Right lobe of liver (tissue), 6 donors: ENCODE measurements at regions not wholly inside any gene's neighbourhood (a gene's known extent, or its start where the extent isn't known, plus 50 kb on each side); places are given as distances from the start of the nearest gene placed in this dataset.

ENCODE experiments used
- ATAC-seq, 4 donors: fragments of 200-7000 bp; cut with Tn5 transposase; one replicate each; pipeline ENCODE4 v1.9.1; 2020; ENCODE audit warnings: mild to moderate bottlenecking in 4 of 4, moderate library complexity in 4 of 4
- DNase-seq, 3 donors: peaks; one replicate each; pipeline ENCODE4 v3.0.0-alpha.2; 2020
- H3K27ac ChIP-seq, 3 donors: fragments of 200-600 bp; one replicate each; pipeline ENCODE4 v1.8.0; 2022
- H3K27me3 ChIP-seq, 2 donors: fragments of 200-600 bp; one replicate each; pipeline ENCODE4 v1.8.0; 2022
- H3K36me3 ChIP-seq, 4 donors: fragments of 200-600 bp; sonication (generic) in 1 of 4; one replicate each; pipeline versions ENCODE4 v1.5.1 to v1.8.0; 2017 to 2022; ENCODE audit warnings: control low read depth in 1 of 4
- H3K4me1 ChIP-seq, 4 donors: fragments of 200-600 bp; sonication (generic) in 1 of 4; one replicate each; pipeline versions ENCODE4 v1.5.1 to v1.8.0; 2017 to 2022; ENCODE audit warnings: control low read depth in 1 of 4
- H3K4me3 ChIP-seq, 3 donors: fragments of 200-600 bp; one replicate each; pipeline ENCODE4 v1.8.0; 2022
- H3K9me3 ChIP-seq, 4 donors: fragments of 200-600 bp; sonication (generic) in 1 of 4; one replicate each; pipeline versions ENCODE4 v1.5.1 to v1.8.0; 2017 to 2022; ENCODE audit warnings: control low read depth in 1 of 4
- POLR2A ChIP-seq: fragments of 450-650 bp; IDR thresholded peaks from one replicate; pipeline ENCODE4 v1.6.1; 2017; ENCODE audit warnings: antibody characterized with exemption, mild to moderate bottlenecking
- WGBS: methylation state at CpG from one replicate; pipeline ENCODE4 v1.1.6; 2018; ENCODE audit warnings: low coverage, low lambda C conversion rate; ENCODE audit not compliant: insufficient coverage; ENCODE audit errors: missing lambda C conversion rate; 5-methylcytosine and 5-hydroxymethylcytosine counted together
- intact Hi-C, 2 donors: fragments of 100-400 bp; cut with DNase I; formaldehyde crosslinking; loops; one replicate each; pipeline versions ENCODE4 v1.11.2 to v1.14.1; 2022
- TF ChIP-seq, protein P1 (sequence below), 4 donors: fragments of 200-600 bp in 3 of 4; fragments of 450-650 bp in 1 of 4; IDR thresholded peaks; one replicate each; pipeline versions ENCODE4 v1.5.1 to v1.8.0; 2016 to 2022; ENCODE audit warnings: antibody characterized with exemption in 4 of 4, mild to moderate bottlenecking in 2 of 4
- donor health status: DM: no; HTN: yes; CAD: no.
- donor health status: DM: no; HTN: no; CAD: no.
- donor health status: DM: no; HTN: no; CAD: no.
- donor health status: DM: no; HTN: yes; CAD: no.
- donor health status: DM: no; HTN: yes; CAD: no.

DNA sequence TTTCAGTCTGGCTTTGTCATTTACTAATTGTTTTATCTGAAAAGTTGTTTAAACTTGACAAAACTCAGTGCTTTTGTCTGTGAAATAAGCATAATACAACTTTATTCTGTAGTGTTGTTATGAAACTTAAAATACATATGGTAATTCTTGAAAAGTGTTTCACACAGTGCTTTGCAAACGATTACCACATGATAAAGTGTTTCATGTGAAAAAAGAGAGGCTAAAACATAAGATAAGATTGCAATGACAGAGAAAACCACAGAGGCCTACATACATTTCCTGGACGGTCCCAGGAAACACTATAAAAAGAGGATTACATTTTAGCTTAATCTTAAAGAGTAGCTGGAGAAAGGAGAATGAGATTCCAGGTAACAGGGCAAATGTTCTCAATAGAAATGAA is 1934.6 kb upstream of the LRRTM1 start:
- Histone ChIP-seq H3K4me3 (no peak overlapping the region), H3K27ac (no peak overlapping the region), H3K4me1 (no peaks in the 10 kb centered on the region), H3K36me3 (no peaks in the 10 kb centered on the region), H3K27me3 (no peaks in the 10 kb centered on the region), H3K9me3 (no peaks in the 10 kb centered on the region)
- intact Hi-C loops: no loop called here
- TF ChIP-seq, protein P1, sequence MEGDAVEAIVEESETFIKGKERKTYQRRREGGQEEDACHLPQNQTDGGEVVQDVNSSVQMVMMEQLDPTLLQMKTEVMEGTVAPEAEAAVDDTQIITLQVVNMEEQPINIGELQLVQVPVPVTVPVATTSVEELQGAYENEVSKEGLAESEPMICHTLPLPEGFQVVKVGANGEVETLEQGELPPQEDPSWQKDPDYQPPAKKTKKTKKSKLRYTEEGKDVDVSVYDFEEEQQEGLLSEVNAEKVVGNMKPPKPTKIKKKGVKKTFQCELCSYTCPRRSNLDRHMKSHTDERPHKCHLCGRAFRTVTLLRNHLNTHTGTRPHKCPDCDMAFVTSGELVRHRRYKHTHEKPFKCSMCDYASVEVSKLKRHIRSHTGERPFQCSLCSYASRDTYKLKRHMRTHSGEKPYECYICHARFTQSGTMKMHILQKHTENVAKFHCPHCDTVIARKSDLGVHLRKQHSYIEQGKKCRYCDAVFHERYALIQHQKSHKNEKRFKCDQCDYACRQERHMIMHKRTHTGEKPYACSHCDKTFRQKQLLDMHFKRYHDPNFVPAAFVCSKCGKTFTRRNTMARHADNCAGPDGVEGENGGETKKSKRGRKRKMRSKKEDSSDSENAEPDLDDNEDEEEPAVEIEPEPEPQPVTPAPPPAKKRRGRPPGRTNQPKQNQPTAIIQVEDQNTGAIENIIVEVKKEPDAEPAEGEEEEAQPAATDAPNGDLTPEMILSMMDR (IDR thresholded peaks at IDR 0.05): no peak
- no peak for TF ChIP-seq POLR2A
- DNase-seq (no peak), ATAC-seq (no peak)
- WGBS: 17% methylated on average over 2 of the region's 2 CpGs

DNA sequence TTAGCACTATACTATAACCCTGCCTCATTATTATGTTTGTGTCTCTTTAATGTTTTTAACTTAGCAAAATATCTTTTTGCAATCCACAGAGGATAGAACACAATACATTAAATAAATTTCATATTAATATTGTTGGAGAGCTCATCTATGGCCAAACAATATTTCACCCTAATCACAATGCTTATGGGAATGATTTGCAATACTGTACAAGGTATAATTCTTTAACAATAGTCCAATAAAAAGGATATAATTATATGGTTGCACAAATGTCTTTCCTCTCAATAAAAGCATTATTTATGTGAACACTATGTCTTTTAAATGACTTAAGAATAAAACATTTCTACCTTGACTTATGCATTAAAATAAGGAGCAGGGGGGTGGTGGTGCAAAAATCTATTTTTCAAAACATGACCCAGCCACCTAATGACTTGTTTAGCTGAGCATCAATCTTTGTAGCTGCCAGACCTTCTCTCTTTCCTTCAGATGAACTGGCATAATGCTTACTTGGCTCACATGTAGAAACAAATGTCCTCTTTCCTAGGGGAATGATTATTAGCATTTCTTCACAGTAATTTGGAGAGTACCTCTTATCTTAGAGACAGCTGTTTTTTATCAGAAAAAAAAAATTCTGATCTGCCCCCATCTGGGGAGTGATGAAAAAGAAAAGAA is 1933.6 kb upstream of the LRRTM1 start:
- intact Hi-C loops: no loop called here
- DNase-seq: no peak
- no peak for ATAC-seq

DNA sequence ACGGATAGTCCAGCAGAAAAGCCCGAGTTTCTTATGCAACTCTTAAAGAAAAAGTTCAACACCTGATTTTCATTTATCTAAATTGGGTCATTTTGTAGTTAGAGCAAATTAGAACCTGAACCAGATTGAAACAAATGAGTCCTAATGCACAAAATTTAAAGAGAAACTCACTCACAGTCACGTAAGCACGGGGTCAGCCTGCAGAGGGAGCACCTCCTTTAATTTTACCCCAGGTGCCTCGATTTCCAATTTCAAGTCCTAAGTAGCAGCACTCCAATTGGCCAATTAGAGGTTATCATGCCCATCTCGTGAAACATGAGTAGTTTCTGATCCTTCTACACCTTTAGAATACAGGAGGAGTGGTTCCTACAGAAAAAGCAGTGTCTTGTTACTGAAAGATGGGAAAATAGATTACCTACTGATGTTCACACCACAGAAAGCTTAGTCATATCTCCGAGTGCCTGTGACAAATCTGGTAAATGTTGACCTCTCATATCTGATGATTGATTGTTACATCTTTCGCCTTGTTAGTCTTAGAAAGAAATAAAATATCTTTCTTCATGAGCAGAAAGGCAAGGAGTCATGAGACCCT is 1929.8 kb upstream of the LRRTM1 start:
- TF ChIP-seq, protein P1 (IDR thresholded peaks at IDR 0.05): peak in 2 of 4 donors; percentile 20 to 28
- TF ChIP-seq POLR2A: no peak
- peak in 1 of 4 donors; percentile 26 for ATAC-seq
- Histone ChIP-seq H3K27ac (no peak overlapping the region), H3K4me1 (no peaks in the 10 kb centered on the region), H3K36me3 (no peaks in the 10 kb centered on the region), H3K9me3 (no peaks in the 10 kb centered on the region), H3K4me3 (no peak overlapping the region), H3K27me3 (no peaks in the 10 kb centered on the region)
- DNase-seq: no peak
- WGBS: 48% methylated on average over 8 of the region's 8 CpGs
- intact Hi-C loops: no loop called here

More for the DNA sequence above, 1933.6 kb upstream of the LRRTM1 start:
- TF ChIP-seq POLR2A: no peak
- TF ChIP-seq, protein P1 (IDR thresholded peaks at IDR 0.05): no peak
- Histone ChIP-seq H3K4me3 (no peak overlapping the region), H3K4me1 (no peaks in the 10 kb centered on the region), H3K27ac (no peak overlapping the region), H3K36me3 (no peaks in the 10 kb centered on the region), H3K27me3 (no peaks in the 10 kb centered on the region), H3K9me3 (no peaks in the 10 kb centered on the region)

DNA sequence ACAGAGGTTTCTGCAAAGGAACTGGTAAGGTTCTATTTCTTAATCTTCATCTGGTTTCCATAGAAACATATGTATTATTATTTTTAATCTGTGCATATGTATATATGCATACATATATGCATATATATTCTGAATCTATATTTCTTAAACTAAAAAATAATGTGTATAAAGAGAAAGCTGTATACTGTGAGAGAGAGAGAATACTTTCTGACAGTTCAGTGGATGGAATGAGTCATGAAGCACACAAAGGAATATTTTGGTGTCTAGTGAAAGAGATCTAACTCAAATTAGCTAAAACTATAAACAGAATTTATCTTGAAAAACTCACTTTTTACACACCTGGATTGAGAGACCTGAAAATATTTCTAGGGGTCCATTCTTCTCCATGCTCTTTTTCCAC is 1929.3 kb upstream of the LRRTM1 start:
- DNase-seq (no peak), ATAC-seq (no peak)
- no peaks in the 10 kb centered on the region for H3K36me3 ChIP-seq
- no peak overlapping the region for H3K27ac ChIP-seq
- H3K4me1 ChIP-seq: no peaks in the 10 kb centered on the region
- intact Hi-C loops: no loop called here
- H3K27me3 ChIP-seq: no peaks in the 10 kb centered on the region
- TF ChIP-seq POLR2A: no peak
- TF ChIP-seq, protein P1 (IDR thresholded peaks at IDR 0.05): no peak
- H3K4me3 ChIP-seq: no peak overlapping the region
- no peaks in the 10 kb centered on the region for H3K9me3 ChIP-seq
